NB4 (cell line): ENCODE measurements at regions not wholly inside any gene's neighbourhood (a gene's known extent, or its start where the extent isn't known, plus 50 kb on each side); places are given as distances from the start of the nearest gene placed in this dataset.

ENCODE experiments used
- MYC ChIP-seq: IDR thresholded peaks from 2 replicates; pipeline ENCODE4 v1.6.1; 2011; ENCODE audit warnings: low read depth, low read length
- POLR2A ChIP-seq: IDR thresholded peaks from 2 replicates; pipeline ENCODE4 v1.6.1; 2011; ENCODE audit warnings: mild to moderate bottlenecking; ENCODE audit not compliant: insufficient read length; ENCODE audit errors: extremely low read depth
- TF ChIP-seq, protein P1 (sequence below): IDR thresholded peaks from 2 replicates; pipeline ENCODE4 v1.6.1; 2011; ENCODE audit warnings: low read depth, low read length
- TF ChIP-seq, protein P2 (sequence below): IDR thresholded peaks from one replicate; pipeline ENCODE4 v1.5.1; 2012; ENCODE audit warnings: low read depth, low read length

DNA sequence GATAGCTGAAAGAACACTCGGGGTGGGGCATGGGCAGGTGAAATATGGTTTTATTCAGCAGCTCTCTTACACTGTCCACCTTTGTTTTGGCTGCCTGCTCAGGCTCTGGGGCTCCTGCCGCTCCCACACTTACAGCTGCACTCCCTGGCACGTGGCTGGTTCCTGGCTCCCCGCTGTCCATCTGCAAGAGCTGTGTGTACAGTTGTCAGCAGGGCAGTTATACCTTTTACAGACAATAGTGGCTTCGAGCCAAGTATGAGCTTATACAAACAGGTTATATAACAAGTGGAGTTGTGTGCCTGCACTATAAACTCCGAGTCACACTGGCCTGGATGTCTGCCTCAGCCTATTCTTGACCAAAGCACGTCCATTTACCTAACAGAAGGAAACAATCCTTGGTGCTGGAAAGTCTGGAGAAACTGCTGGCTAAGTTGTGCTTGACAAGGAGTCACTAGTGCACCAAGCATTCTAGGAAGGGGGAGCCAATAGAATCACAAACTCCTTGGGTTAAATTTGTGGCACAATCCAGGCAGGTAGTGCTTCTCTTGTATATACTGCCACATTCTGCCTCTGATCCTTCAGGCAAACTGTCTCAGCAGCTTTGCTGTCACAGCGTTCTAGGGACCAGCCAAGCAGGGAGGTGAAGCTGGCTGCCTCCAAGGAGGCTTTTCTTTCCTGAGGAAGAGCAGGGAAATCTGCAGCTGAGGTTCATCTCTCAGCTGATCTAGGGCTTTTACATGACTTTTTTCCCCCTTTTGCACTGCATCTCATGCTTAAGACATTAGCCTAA lies 68.2 kb downstream of the NHLRC3 start:
- TF ChIP-seq, protein P1, sequence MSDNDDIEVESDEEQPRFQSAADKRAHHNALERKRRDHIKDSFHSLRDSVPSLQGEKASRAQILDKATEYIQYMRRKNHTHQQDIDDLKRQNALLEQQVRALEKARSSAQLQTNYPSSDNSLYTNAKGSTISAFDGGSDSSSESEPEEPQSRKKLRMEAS = no peak
- TF ChIP-seq, protein P2, sequence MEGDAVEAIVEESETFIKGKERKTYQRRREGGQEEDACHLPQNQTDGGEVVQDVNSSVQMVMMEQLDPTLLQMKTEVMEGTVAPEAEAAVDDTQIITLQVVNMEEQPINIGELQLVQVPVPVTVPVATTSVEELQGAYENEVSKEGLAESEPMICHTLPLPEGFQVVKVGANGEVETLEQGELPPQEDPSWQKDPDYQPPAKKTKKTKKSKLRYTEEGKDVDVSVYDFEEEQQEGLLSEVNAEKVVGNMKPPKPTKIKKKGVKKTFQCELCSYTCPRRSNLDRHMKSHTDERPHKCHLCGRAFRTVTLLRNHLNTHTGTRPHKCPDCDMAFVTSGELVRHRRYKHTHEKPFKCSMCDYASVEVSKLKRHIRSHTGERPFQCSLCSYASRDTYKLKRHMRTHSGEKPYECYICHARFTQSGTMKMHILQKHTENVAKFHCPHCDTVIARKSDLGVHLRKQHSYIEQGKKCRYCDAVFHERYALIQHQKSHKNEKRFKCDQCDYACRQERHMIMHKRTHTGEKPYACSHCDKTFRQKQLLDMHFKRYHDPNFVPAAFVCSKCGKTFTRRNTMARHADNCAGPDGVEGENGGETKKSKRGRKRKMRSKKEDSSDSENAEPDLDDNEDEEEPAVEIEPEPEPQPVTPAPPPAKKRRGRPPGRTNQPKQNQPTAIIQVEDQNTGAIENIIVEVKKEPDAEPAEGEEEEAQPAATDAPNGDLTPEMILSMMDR = no peak
- TF ChIP-seq POLR2A (no peak), MYC (no peak)
